SHP77 (cell line): ENCODE measurements at regions not wholly inside any gene's neighbourhood (a gene's known extent, or its start where the extent isn't known, plus 50 kb on each side); places are given as distances from the start of the nearest gene placed in this dataset.

Source experiments
- DNase-seq, 2 experiments: peaks; one replicate each; lab custom pipeline; 2025; lab: John Stamatoyannopoulos, UW

- no peak for DNase-seq
These were observed 268.3 kb downstream of the GALR1 start for GRCh38 chr18:77517901-77518300.

- no peak for DNase-seq
These were observed 271.1 kb downstream of the GALR1 start for GRCh38 chr18:77520767-77521166.

- no peak for DNase-seq
These were observed 272.5 kb downstream of the GALR1 start for GRCh38 chr18:77522051-77522675.

GRCh38 chr18:77524909-77525308 is 275.3 kb downstream of the GALR1 start:
- no peak for DNase-seq

GRCh38 chr18:77526962-77527361 is 277.3 kb downstream of the GALR1 start:
- DNase-seq: no peak

GRCh38 chr18:77528872-77529271 is 279.2 kb downstream of the GALR1 start:
- no peak for DNase-seq

- no peak for DNase-seq
These were observed 280.0 kb downstream of the GALR1 start for GRCh38 chr18:77529492-77530176.

GRCh38 chr18:77530732-77531131 is 281.1 kb downstream of the GALR1 start:
- no peak for DNase-seq

- DNase-seq: no peak
These were observed 290.2 kb downstream of the GALR1 start for GRCh38 chr18:77539860-77540259.

GRCh38 chr18:77544792-77545191 is 295.1 kb downstream of the GALR1 start:
- no peak for DNase-seq

- no peak for DNase-seq
These were observed 298.1 kb downstream of the GALR1 start for GRCh38 chr18:77547757-77548156.

GRCh38 chr18:77548790-77549420 is 299.3 kb downstream of the GALR1 start:
- no peak for DNase-seq

- DNase-seq: no peak
These were observed 301.0 kb downstream of the GALR1 start for GRCh38 chr18:77550625-77551024.

GRCh38 chr18:77551055-77551454 is 301.4 kb downstream of the GALR1 start:
- no peak for DNase-seq

GRCh38 chr18:77552945-77553344 is 303.3 kb downstream of the GALR1 start:
- DNase-seq: no peak

- DNase-seq: no peak
These were observed 304.4 kb downstream of the GALR1 start for GRCh38 chr18:77554061-77554460.

GRCh38 chr18:77557046-77557587 is 307.5 kb downstream of the GALR1 start:
- DNase-seq: no peak

GRCh38 chr18:77559274-77559910 is 309.7 kb downstream of the GALR1 start:
- no peak for DNase-seq

GRCh38 chr18:77560341-77560992 is 310.8 kb downstream of the GALR1 start:
- peak in 1 of 2 experiments; percentile 38 for DNase-seq

- no peak for DNase-seq
These were observed 317.0 kb downstream of the GALR1 start for GRCh38 chr18:77566604-77567003.

- no peak for DNase-seq
These were observed 317.6 kb downstream of the GALR1 start for GRCh38 chr18:77567205-77567604.

GRCh38 chr18:77571743-77572142 is 322.1 kb downstream of the GALR1 start:
- DNase-seq: no peak
